ENCODE measurements at regions not wholly inside any gene's neighbourhood (a gene's known extent, or its start where the extent isn't known, plus 50 kb on each side); places are given as distances from the start of the nearest gene placed in this dataset.

GRCh38 chr1:221525749-221526148 is 216.1 kb downstream of the DUSP10 start:
- Histone ChIP-seq H3K9me3 (replicated peaks; ENCODE audit: control insufficient read depth, insufficient read depth, low read length) (no peaks in the 10 kb centered on the region), H2AFZ (ENCODE audit: low read depth, low read length) (no peak overlapping the region), H3K79me2 (ENCODE audit: control insufficient read depth, insufficient read depth, low read length) (no peaks in the 10 kb centered on the region), H3K4me2 (ENCODE audit: insufficient read depth, low read length) (no peak overlapping the region), H4K20me1 (replicated peaks; ENCODE audit: control insufficient read depth, extremely low read depth, insufficient read depth, low read length) (no peaks in the 10 kb centered on the region), H3K4me3 (replicated peaks in 1 of 3; ENCODE audit: insufficient read depth in 1 of 3, low read depth in 1 of 3, low read length in 3 of 3) (no peak overlapping the region), H3K36me3 (ENCODE audit: control insufficient read depth in 2 of 2, extremely low read depth in 1 of 2, insufficient read depth in 2 of 2, low read length in 2 of 2) (no peaks in the 10 kb centered on the region), H3K9ac (replicated peaks; ENCODE audit: extremely low read depth, insufficient read depth, low read length) (no peak overlapping the region), H3K9me1 (replicated peaks; ENCODE audit: control insufficient read depth, extremely low read depth, insufficient read depth, low read length) (no peaks in the 10 kb centered on the region), H3K27me3 (ENCODE audit: control insufficient read depth in 2 of 2, insufficient read depth in 2 of 2, low read length in 2 of 2) (no peaks in the 10 kb centered on the region), H3K4me1 (ENCODE audit: control insufficient read depth, extremely low read depth, insufficient read depth, low read length) (no peaks in the 10 kb centered on the region), H3K27ac (ENCODE audit: insufficient read depth, low read depth, low read length) (no peak overlapping the region)
- ChIA-PET POLR2A (no interaction called here), CTCF (interaction anchor here (1.2 to 1.3 kb wide), 2 partner anchors 18 to 262 kb away, joined by 3 read pairs; no protein-coding TSS in a partner anchor)
- DNase-seq (ENCODE audit: low read depth, low spot score) = no peak
- TF ChIP-seq GATA2 (IDR thresholded peaks at IDR 0.05; ENCODE audit: insufficient read depth, insufficient read length, low read depth, low read length) = no peak
- dilution Hi-C loops (cut with MboI; ENCODE audit: extremely low pct_ligation_motif_present, low sequenced_read_pairs) = no loop called here
- intact Hi-C loops (cut with micrococcal nuclease) = no loop called here
- FAIRE-seq = no peak
- no TSS peak for BruUV-seq (replicated peaks)

GRCh38 chr1:221527302-221527701 is 214.6 kb downstream of the DUSP10 start:
- Histone ChIP-seq H3K27me3 (ENCODE audit: control insufficient read depth in 2 of 2, insufficient read depth in 2 of 2, low read length in 2 of 2) (no peaks in the 10 kb centered on the region), H2AFZ (ENCODE audit: low read depth, low read length) (no peak overlapping the region), H3K27ac (ENCODE audit: insufficient read depth, low read depth, low read length) (no peak overlapping the region), H3K4me1 (ENCODE audit: control insufficient read depth, extremely low read depth, insufficient read depth, low read length) (no peaks in the 10 kb centered on the region), H3K79me2 (ENCODE audit: control insufficient read depth, insufficient read depth, low read length) (no peaks in the 10 kb centered on the region), H4K20me1 (replicated peaks; ENCODE audit: control insufficient read depth, extremely low read depth, insufficient read depth, low read length) (no peaks in the 10 kb centered on the region), H3K4me3 (replicated peaks in 1 of 3; ENCODE audit: insufficient read depth in 1 of 3, low read depth in 1 of 3, low read length in 3 of 3) (no peak overlapping the region), H3K9ac (replicated peaks; ENCODE audit: extremely low read depth, insufficient read depth, low read length) (no peak overlapping the region), H3K36me3 (ENCODE audit: control insufficient read depth in 2 of 2, extremely low read depth in 1 of 2, insufficient read depth in 2 of 2, low read length in 2 of 2) (no peaks in the 10 kb centered on the region), H3K4me2 (ENCODE audit: insufficient read depth, low read length) (no peak overlapping the region), H3K9me3 (replicated peaks; ENCODE audit: control insufficient read depth, insufficient read depth, low read length) (no peaks in the 10 kb centered on the region), H3K9me1 (replicated peaks; ENCODE audit: control insufficient read depth, extremely low read depth, insufficient read depth, low read length) (no peaks in the 10 kb centered on the region)
- DNase-seq (ENCODE audit: low read depth, low spot score) (no peak), FAIRE-seq (no peak)
- dilution Hi-C loops (cut with MboI; ENCODE audit: extremely low pct_ligation_motif_present, low sequenced_read_pairs) (no loop called here), intact Hi-C loops (cut with micrococcal nuclease) (no loop called here)
- ChIA-PET POLR2A (no interaction called here), CTCF (interaction anchor here (0.6 to 1.6 kb wide), 2 partner anchors 16 to 425 kb away, joined by 3 read pairs; no protein-coding TSS in a partner anchor)
- TF ChIP-seq JUN (IDR thresholded peaks at IDR 0.05; ENCODE audit: borderline replicate concordance, insufficient read depth, insufficient read length, low read depth) (no peak), FOS (IDR thresholded peaks at IDR 0.05; ENCODE audit: borderline replicate concordance, insufficient read depth, low read length) (no peak), GATA2 (IDR thresholded peaks at IDR 0.05; ENCODE audit: insufficient read depth, insufficient read length, low read depth, low read length) (no peak), CTCF (IDR thresholded peaks at IDR 0.05; ENCODE audit: extremely low read depth in 1 of 2, insufficient read depth in 1 of 2, low read depth in 1 of 2, low read length in 2 of 2) (no peak), EZH2 (IDR thresholded peaks at IDR 0.05; ENCODE audit: borderline replicate concordance, low read depth, low read length, severe bottlenecking) (no peak), POLR2A (IDR thresholded peaks at IDR 0.05; ENCODE audit: low read depth, low read length) (no peak), MYC (IDR thresholded peaks at IDR 0.05; ENCODE audit: low read depth, low read length) (no peak), POLR2AphosphoS5 (IDR thresholded peaks at IDR 0.05; ENCODE audit: insufficient read depth, low read depth, low read length) (no peak)
- TF ChIP-seq, protein P1, sequence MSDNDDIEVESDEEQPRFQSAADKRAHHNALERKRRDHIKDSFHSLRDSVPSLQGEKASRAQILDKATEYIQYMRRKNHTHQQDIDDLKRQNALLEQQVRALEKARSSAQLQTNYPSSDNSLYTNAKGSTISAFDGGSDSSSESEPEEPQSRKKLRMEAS (IDR thresholded peaks at IDR 0.05; ENCODE audit: insufficient read depth, insufficient read length) = no peak
- BruUV-seq (replicated peaks) = no TSS peak
